PFSK-1 (cell line): ENCODE measurements at regions not wholly inside any gene's neighbourhood (a gene's known extent, or its start where the extent isn't known, plus 50 kb on each side); places are given as distances from the start of the nearest gene placed in this dataset.

Experiments used
- POLR2AphosphoS5 ChIP-seq: IDR thresholded peaks from 2 replicates; pipeline ENCODE4 v1.6.1; 2012; ENCODE audit warnings: low read depth, mild to moderate bottlenecking, control low read depth, low read length, moderate library complexity
- SIN3A ChIP-seq: IDR thresholded peaks from 2 replicates; pipeline ENCODE4 v1.6.1; 2012; ENCODE audit warnings: mild to moderate bottlenecking, low read length, moderate library complexity, borderline replicate concordance; ENCODE audit not compliant: insufficient read depth
- TAF1 ChIP-seq: IDR thresholded peaks from 2 replicates; pipeline ENCODE4 v1.6.1; 2012; ENCODE audit warnings: low read length, control low read depth, borderline replicate concordance; ENCODE audit not compliant: insufficient read depth
- TF ChIP-seq, protein P1 (sequence below), 2 experiments: IDR thresholded peaks; 2 replicates each; pipeline versions ENCODE4 v1.6.1 to v1.8.0; 2011 to 2012; ENCODE audit warnings: low read depth in 2 of 2, low read length in 2 of 2, control low read depth in 1 of 2, inconsistent platforms in 1 of 2, mild to moderate bottlenecking in 1 of 2, moderate library complexity in 1 of 2; ENCODE audit not compliant: insufficient read depth in 1 of 2

DNA sequence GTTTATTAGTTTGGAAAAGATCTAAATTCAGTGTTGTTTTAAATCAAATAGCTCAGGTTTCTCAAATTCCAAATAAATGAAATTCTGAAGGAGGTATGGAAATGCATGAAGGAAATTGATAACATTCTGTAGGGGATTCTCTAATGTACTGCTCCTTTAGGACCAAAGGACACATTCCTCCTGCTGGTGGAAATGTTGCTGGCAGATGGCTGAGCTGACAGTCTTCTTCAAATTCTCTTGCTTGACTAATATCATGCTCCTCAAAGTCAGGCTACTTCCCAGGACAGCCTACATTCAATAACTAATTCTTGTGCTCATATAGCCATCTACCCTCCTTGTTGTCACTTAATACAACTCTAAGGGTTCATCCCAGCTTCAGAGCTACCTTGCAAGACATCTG lies 1118.5 kb downstream of the PCDH9 start:
- TF ChIP-seq POLR2AphosphoS5 (no peak), SIN3A (no peak), TAF1 (no peak)
- TF ChIP-seq, protein P1, sequence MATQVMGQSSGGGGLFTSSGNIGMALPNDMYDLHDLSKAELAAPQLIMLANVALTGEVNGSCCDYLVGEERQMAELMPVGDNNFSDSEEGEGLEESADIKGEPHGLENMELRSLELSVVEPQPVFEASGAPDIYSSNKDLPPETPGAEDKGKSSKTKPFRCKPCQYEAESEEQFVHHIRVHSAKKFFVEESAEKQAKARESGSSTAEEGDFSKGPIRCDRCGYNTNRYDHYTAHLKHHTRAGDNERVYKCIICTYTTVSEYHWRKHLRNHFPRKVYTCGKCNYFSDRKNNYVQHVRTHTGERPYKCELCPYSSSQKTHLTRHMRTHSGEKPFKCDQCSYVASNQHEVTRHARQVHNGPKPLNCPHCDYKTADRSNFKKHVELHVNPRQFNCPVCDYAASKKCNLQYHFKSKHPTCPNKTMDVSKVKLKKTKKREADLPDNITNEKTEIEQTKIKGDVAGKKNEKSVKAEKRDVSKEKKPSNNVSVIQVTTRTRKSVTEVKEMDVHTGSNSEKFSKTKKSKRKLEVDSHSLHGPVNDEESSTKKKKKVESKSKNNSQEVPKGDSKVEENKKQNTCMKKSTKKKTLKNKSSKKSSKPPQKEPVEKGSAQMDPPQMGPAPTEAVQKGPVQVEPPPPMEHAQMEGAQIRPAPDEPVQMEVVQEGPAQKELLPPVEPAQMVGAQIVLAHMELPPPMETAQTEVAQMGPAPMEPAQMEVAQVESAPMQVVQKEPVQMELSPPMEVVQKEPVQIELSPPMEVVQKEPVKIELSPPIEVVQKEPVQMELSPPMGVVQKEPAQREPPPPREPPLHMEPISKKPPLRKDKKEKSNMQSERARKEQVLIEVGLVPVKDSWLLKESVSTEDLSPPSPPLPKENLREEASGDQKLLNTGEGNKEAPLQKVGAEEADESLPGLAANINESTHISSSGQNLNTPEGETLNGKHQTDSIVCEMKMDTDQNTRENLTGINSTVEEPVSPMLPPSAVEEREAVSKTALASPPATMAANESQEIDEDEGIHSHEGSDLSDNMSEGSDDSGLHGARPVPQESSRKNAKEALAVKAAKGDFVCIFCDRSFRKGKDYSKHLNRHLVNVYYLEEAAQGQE (IDR thresholded peaks at IDR 0.05; ENCODE audit: insufficient read depth in 1 of 2, low read depth in 2 of 2, low read length in 2 of 2) = no peak
